AG04449 (cell line): ENCODE measurements at regions not wholly inside any gene's neighbourhood (a gene's known extent, or its start where the extent isn't known, plus 50 kb on each side); places are given as distances from the start of the nearest gene placed in this dataset.
"Not testable (repeated sequence)": the region's sequence is repeated elsewhere in the genome, so short reads cannot be mapped to it uniquely, and the experiment has no call there.

ENCODE experiments used
- CTCF ChIA-PET: fragments of 350-600 bp; formaldehyde crosslinking; extraction: SDS; loops from one replicate; lab custom pipeline; 2021; ENCODE audit warnings: antibody characterized with exemption; lab: Yijun Ruan, JAX
- POLR2A ChIA-PET: fragments of 400-600, 350-600 bp; formaldehyde crosslinking; extraction: SDS; loops from one replicate; lab custom pipeline; 2020; ENCODE audit warnings: antibody characterized with exemption, inconsistent platforms; lab: Yijun Ruan, JAX
- DNase-seq: peaks from one replicate; pipeline ENCODE4 v3.0.0-alpha.2; 2010; ENCODE audit warnings: low read depth, low spot score
- H3K4me3 ChIP-seq: 2 replicates; pipeline ENCODE4 v1.5.1; 2011; ENCODE audit warnings: low read depth, mild to moderate bottlenecking, control low read depth, low read length
- TF ChIP-seq, protein P1 (sequence below): IDR thresholded peaks from one replicate; pipeline ENCODE4 v1.5.1; 2011; ENCODE audit warnings: mild to moderate bottlenecking, moderate library complexity, low read length, control low read depth, inconsistent platforms; ENCODE audit not compliant: insufficient read depth; ENCODE audit errors: missing control alignments

DNA sequence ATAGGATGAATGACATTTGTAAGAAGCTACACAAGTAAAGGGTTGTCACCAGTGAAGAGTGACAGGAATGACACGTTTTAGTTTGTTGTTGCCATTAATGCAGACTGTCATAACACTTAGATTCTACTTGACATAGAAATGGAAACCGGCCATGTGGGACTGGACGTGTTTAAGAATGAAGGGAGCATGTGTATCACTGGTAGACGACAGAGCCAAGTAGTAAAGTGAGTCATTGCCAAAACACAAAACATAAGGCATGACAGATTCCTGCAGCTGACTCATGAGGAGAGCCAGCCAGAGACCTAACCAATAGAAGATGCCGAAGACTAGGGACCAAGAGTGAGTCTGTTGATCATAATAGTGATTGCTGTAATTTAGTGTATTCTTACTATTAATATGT is 106.2 kb upstream of the PLAAT1 start:
- CTCF ChIA-PET: interaction anchor here (0.7 kb wide), 1 partner anchor 93 kb away, joined by 3 read pairs; no protein-coding TSS in a partner anchor
- DNase-seq: peak; percentile 49
- POLR2A ChIA-PET: no interaction called here
- no peak overlapping the region for H3K4me3 ChIP-seq
- TF ChIP-seq, protein P1, sequence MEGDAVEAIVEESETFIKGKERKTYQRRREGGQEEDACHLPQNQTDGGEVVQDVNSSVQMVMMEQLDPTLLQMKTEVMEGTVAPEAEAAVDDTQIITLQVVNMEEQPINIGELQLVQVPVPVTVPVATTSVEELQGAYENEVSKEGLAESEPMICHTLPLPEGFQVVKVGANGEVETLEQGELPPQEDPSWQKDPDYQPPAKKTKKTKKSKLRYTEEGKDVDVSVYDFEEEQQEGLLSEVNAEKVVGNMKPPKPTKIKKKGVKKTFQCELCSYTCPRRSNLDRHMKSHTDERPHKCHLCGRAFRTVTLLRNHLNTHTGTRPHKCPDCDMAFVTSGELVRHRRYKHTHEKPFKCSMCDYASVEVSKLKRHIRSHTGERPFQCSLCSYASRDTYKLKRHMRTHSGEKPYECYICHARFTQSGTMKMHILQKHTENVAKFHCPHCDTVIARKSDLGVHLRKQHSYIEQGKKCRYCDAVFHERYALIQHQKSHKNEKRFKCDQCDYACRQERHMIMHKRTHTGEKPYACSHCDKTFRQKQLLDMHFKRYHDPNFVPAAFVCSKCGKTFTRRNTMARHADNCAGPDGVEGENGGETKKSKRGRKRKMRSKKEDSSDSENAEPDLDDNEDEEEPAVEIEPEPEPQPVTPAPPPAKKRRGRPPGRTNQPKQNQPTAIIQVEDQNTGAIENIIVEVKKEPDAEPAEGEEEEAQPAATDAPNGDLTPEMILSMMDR: no peak

GRCh38 chr3:193140381-193140780 is 100.6 kb upstream of the PLAAT1 start:
- POLR2A ChIA-PET: no interaction called here
- CTCF ChIA-PET: interaction anchor here (1.2 kb wide), 1 partner anchor 10 kb away, joined by 3 read pairs; no protein-coding TSS in a partner anchor
- no peak overlapping the region for H3K4me3 ChIP-seq
- TF ChIP-seq, protein P1: no peak
- DNase-seq: no peak

- no peak for DNase-seq
- ChIA-PET POLR2A (no interaction called here), CTCF (no interaction called here)
- no peak overlapping the region for H3K4me3 ChIP-seq
- TF ChIP-seq, protein P1: no peak
Measured at GRCh38 chr3:193145248-193145647, 95.8 kb upstream of the PLAAT1 start.

DNA sequence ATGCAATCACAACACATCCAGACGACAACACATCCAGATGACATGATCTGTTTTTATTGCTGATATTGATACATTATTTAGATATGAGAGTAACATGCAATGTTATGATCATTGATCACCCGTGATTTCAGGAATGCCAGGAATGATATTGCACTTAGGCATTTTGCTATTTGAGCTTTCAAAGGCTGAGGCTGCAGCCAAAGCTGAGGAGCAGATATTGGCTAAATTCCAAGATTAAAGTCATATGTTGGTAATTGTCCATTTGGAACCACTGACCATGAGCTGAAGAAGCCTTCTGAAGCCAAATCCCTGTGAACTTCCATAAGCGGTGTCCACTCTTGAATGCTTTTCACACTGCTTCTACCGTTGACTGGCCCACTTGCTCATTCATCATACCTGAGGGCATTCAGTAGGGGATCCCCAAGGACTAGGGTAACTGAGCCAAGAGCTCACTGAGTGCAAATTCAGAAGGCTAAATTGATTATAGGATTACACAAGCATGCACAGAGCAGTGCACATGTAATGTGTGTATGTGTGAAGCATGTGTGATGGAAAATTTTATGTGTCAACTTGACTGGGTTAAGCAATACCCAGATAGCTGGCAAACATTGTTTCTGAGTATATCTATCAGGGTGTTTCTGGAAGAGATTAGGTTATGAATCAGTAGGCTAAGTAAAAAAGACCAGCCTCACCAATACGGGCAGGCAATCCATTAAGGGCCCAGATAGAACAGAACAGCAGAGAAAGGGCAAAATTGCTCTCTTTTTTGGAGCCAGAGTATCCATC is 92.1 kb upstream of the PLAAT1 start:
- TF ChIP-seq, protein P1: no peak
- CTCF ChIA-PET: no interaction called here
- no peak overlapping the region for H3K4me3 ChIP-seq
- DNase-seq: no peak
- POLR2A ChIA-PET: no interaction called here

DNA sequence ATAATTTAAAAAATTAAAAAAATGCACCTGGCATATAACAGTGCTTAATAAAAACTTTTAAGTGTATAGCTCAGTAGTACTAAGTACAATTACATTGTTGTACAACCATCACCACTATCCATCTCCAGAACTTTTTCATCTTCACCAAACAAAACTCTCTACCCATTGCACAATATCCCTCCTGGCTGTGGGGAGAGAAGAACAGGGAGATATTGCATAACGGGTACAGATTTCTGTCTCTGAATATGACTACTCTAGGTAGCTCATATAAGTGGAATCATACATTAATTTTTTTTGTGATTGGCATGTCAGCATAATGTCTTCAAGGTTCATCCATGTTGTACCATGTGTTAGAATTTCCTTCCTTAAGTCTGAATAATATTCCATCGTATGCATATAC is 91.0 kb upstream of the PLAAT1 start:
- ChIA-PET POLR2A (no interaction called here), CTCF (interaction anchor here (1.2 kb wide), 1 partner anchor 9 kb away, joined by 3 read pairs; no protein-coding TSS in a partner anchor)
- no peak overlapping the region for H3K4me3 ChIP-seq
- DNase-seq: no peak
- TF ChIP-seq, protein P1: no peak

DNA sequence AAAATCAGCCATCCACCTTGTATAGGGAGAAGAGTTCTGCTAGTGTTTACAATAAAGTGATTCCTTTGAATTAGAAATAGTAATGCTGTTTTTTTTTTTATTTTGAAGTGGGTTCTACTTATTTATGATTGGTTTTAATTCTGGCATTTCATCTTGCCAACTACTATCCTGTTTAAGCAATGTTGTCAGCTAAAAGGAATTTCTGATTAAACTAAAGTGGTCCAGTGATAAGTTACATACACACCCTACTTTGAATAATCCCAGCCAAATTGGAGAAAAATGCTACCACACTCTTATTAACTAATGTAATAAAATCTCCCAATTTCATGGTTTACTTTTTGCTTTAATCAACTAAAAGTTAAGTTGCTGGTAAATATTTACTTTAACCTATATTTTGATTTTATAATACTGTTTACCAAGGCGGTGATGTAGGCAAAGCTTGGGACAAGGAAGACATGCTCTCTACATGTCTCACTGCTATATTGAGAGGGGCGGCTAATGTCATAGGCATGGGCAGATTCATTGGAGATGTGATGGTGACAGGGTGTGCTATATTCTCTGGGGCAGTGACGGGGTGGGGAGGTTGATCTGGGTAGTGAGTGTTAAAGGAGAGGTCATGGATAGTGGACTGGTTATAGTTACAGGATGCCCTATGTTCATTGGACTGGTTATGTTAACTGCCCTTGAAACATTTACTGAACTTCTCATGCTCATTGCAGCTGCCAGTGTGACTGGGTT is 85.8 kb upstream of the PLAAT1 start:
- DNase-seq, POLR2A ChIA-PET, CTCF ChIA-PET: not testable (repeated sequence)

More for the DNA sequence above, 85.8 kb upstream of the PLAAT1 start:
- not testable (repeated sequence) for H3K4me3 ChIP-seq
